ENCODE measurements at regions not wholly inside any gene's neighbourhood (a gene's known extent, or its start where the extent isn't known, plus 50 kb on each side); places are given as distances from the start of the nearest gene placed in this dataset.

DNA sequence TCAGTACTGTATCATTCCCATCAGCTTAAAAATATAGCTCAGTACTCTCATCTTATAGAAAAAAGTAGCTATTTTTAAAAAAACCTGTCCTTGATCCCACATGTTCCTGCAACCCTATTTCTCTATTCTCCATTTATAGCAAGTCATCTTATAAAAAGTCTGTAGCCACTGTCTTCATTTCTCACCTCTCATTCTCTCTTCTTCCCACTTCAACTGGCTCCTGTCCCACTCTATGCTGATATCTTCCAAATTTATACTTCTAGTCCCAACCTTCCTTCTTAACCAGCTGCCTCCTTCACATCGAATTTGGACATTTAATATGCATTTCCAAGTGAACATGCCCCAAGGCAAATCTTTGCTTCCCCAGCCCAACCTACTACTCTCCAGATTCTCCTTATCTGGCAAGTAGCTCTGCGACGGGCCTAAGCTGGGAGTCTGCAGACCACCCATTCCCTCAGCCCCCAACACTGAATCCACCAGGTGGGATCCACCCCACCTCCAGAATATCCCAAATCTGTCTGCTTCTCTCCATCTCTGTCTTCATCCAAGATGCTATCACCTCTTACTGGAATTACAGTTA lies 52.0 kb upstream of the TANC2 start:
- TF ChIP-seq, protein P1, sequence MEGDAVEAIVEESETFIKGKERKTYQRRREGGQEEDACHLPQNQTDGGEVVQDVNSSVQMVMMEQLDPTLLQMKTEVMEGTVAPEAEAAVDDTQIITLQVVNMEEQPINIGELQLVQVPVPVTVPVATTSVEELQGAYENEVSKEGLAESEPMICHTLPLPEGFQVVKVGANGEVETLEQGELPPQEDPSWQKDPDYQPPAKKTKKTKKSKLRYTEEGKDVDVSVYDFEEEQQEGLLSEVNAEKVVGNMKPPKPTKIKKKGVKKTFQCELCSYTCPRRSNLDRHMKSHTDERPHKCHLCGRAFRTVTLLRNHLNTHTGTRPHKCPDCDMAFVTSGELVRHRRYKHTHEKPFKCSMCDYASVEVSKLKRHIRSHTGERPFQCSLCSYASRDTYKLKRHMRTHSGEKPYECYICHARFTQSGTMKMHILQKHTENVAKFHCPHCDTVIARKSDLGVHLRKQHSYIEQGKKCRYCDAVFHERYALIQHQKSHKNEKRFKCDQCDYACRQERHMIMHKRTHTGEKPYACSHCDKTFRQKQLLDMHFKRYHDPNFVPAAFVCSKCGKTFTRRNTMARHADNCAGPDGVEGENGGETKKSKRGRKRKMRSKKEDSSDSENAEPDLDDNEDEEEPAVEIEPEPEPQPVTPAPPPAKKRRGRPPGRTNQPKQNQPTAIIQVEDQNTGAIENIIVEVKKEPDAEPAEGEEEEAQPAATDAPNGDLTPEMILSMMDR (IDR thresholded peaks at IDR 0.05; ENCODE audit: low read depth, low read length), result no peak
- Histone ChIP-seq H3K9me3 (ENCODE audit: low read depth) (no peaks in the 10 kb centered on the region), H3K36me3 (no peaks in the 10 kb centered on the region), H3K4me1 (ENCODE audit: low read depth) (peaks cover 30% of the 10 kb centered on the region), H3K4me3 (no peak overlapping the region), H3K27me3 (no peaks in the 10 kb centered on the region), H3K27ac (no peak overlapping the region)
- DNase-seq (ENCODE audit: low read depth in 1 of 2, low spot score in 1 of 2), result no peak

DNA sequence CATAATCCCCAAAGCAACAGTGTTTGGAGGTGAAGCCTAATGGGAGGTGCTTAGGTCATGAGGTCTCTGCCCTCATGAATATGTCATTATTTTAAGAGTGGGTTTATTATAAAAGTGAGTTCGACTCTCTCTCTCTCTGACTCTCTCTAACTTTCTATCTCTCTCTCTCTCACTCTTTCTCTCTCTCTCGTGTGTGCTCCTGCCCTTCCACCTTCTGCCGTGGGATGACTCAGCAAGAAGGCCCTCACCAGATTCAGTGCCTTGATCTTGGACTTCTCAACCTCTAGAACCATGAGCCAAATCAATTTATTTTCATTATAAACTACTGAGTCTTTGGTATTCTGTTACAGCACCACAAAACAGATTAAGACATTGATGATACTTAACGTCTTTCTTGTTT lies 53.7 kb upstream of the TANC2 start:
- H3K27me3 ChIP-seq, result no peaks in the 10 kb centered on the region
- no peaks in the 10 kb centered on the region for H3K36me3 ChIP-seq
- H3K4me1 ChIP-seq (ENCODE audit: low read depth), result peaks cover 13% of the 10 kb centered on the region
- no peak overlapping the region for H3K4me3 ChIP-seq
- DNase-seq (ENCODE audit: low read depth in 1 of 2, low spot score in 1 of 2), result no peak
- H3K27ac ChIP-seq, result no peak overlapping the region
- H3K9me3 ChIP-seq (ENCODE audit: low read depth), result no peaks in the 10 kb centered on the region
- TF ChIP-seq, protein P1 (IDR thresholded peaks at IDR 0.05; ENCODE audit: low read depth, low read length), result no peak

DNA sequence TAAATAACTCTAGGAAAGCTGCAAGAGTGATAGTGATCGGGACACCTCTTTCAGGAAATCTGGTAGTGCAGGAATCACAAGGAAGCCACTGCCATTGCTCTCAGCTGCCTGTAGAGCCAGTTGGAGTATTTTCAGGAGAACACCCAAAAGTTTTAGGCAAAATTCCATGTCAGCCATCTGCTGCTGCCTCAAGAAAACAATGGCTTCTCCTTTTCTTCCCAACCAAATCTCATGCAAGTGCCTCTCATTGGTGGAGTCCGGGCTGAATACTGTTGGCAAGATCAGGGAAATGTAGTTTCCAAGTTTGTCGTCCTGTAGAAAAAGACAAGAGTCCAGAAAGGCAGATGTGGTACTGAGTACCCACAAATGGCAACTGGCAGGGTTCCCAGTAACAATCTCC lies 54.9 kb upstream of the TANC2 start:
- no peaks in the 10 kb centered on the region for H3K9me3 ChIP-seq (ENCODE audit: low read depth)
- H3K27ac ChIP-seq, result no peak overlapping the region
- H3K4me1 ChIP-seq (ENCODE audit: low read depth), result peaks cover 1% of the 10 kb centered on the region
- H3K27me3 ChIP-seq, result no peaks in the 10 kb centered on the region
- H3K36me3 ChIP-seq, result no peaks in the 10 kb centered on the region
- no peak overlapping the region for H3K4me3 ChIP-seq
- DNase-seq (ENCODE audit: low read depth in 1 of 2, low spot score in 1 of 2), result no peak
- TF ChIP-seq, protein P1 (IDR thresholded peaks at IDR 0.05; ENCODE audit: low read depth, low read length), result no peak

DNA sequence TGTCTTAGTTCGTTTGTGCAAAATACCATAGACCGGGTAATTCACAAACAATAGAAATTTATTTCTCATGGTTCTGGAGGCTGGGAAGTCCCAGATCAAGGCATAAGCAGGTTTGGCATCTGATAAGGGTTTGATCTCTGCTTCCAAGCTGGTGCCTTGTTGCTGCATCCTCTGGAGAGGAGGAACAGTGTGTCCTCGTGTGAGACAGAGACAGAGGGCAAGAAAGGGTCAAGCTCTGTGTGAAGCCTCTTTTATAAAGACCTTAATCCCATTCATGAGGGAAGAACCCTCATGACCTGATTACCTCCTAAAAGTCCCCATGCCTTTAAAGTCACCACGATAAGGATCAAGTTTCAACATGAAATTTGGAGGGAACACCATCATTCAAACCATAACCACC lies 55.8 kb upstream of the TANC2 start:
- no peak overlapping the region for H3K4me3 ChIP-seq
- no peaks in the 10 kb centered on the region for H3K9me3 ChIP-seq (ENCODE audit: low read depth)
- TF ChIP-seq, protein P1 (IDR thresholded peaks at IDR 0.05; ENCODE audit: low read depth, low read length), result no peak
- DNase-seq (ENCODE audit: low read depth in 1 of 2, low spot score in 1 of 2), result no peak
- no peaks in the 10 kb centered on the region for H3K4me1 ChIP-seq (ENCODE audit: low read depth)
- H3K36me3 ChIP-seq, result no peaks in the 10 kb centered on the region
- H3K27ac ChIP-seq, result no peak overlapping the region
- no peaks in the 10 kb centered on the region for H3K27me3 ChIP-seq

DNA sequence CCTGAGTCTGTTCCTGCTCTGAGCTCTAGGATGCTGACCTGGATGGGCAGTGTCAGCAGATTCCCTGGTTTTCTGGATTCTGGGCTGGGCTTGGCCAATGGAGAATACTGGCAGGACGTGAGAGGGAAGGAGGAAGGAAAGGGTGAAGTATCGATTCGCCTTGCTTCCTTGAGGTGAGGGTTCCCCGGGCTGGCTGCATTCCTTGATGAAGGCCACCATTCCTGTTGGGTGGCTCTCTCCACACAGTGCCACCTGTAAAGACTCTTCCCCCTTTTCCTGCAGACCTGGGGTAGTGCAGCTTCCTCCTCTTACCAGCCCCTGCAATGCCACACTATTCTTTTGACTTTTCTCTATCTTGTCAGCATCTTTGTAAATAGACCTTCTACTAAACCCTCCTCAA lies 58.1 kb upstream of the TANC2 start:
- no peak for DNase-seq (ENCODE audit: low read depth in 1 of 2, low spot score in 1 of 2)

More for the DNA sequence above, 58.1 kb upstream of the TANC2 start:
- TF ChIP-seq, protein P1 (IDR thresholded peaks at IDR 0.05; ENCODE audit: low read depth, low read length), result no peak
- H3K4me3 ChIP-seq, result no peak overlapping the region
- H3K27me3 ChIP-seq, result no peaks in the 10 kb centered on the region
- H3K9me3 ChIP-seq (ENCODE audit: low read depth), result no peaks in the 10 kb centered on the region
- H3K4me1 ChIP-seq (ENCODE audit: low read depth), result no peaks in the 10 kb centered on the region
- H3K36me3 ChIP-seq, result no peaks in the 10 kb centered on the region
- no peak overlapping the region for H3K27ac ChIP-seq

All from cardiac muscle cell (in vitro differentiated cells and primary cell).